ENCODE measurements at regions not wholly inside any gene's neighbourhood (a gene's known extent, or its start where the extent isn't known, plus 50 kb on each side); places are given as distances from the start of the nearest gene placed in this dataset.

GRCh38 chr4:134145369-134145768, 56.2 kb downstream of the PABPC4L start:
- Histone ChIP-seq H3K27ac (ENCODE audit: insufficient read depth, low read depth, low read length) (no peak overlapping the region), H2AFZ (ENCODE audit: low read depth, low read length) (no peak overlapping the region), H3K9me3 (replicated peaks; ENCODE audit: control insufficient read depth, insufficient read depth, low read length) (no peaks in the 10 kb centered on the region), H3K4me1 (ENCODE audit: control insufficient read depth, extremely low read depth, insufficient read depth, low read length) (no peaks in the 10 kb centered on the region), H3K4me2 (ENCODE audit: insufficient read depth, low read length) (no peak overlapping the region), H3K79me2 (ENCODE audit: control insufficient read depth, insufficient read depth, low read length) (no peaks in the 10 kb centered on the region), H3K36me3 (ENCODE audit: control insufficient read depth in 2 of 2, extremely low read depth in 1 of 2, insufficient read depth in 2 of 2, low read length in 2 of 2) (no peaks in the 10 kb centered on the region), H3K9ac (replicated peaks; ENCODE audit: extremely low read depth, insufficient read depth, low read length) (no peak overlapping the region), H3K4me3 (replicated peaks in 1 of 3; ENCODE audit: insufficient read depth in 1 of 3, low read depth in 1 of 3, low read length in 3 of 3) (no peak overlapping the region), H3K27me3 (ENCODE audit: control insufficient read depth in 2 of 2, insufficient read depth in 2 of 2, low read length in 2 of 2) (no peaks in the 10 kb centered on the region), H4K20me1 (replicated peaks; ENCODE audit: control insufficient read depth, extremely low read depth, insufficient read depth, low read length) (no peaks in the 10 kb centered on the region), H3K9me1 (replicated peaks; ENCODE audit: control insufficient read depth, extremely low read depth, insufficient read depth, low read length) (no peaks in the 10 kb centered on the region)
- no TSS peak for BruUV-seq (replicated peaks)
- intact Hi-C loops (cut with micrococcal nuclease) (no loop called here), dilution Hi-C loops (cut with MboI; ENCODE audit: extremely low pct_ligation_motif_present, low sequenced_read_pairs) (no loop called here)
- DNase-seq (ENCODE audit: low read depth, low spot score) = no peak
- TF ChIP-seq MAX (IDR thresholded peaks at IDR 0.05; ENCODE audit: insufficient read depth, insufficient read length) (no peak), FOS (IDR thresholded peaks at IDR 0.05; ENCODE audit: borderline replicate concordance, insufficient read depth, low read length) (no peak)
- TF ChIP-seq, protein P1, sequence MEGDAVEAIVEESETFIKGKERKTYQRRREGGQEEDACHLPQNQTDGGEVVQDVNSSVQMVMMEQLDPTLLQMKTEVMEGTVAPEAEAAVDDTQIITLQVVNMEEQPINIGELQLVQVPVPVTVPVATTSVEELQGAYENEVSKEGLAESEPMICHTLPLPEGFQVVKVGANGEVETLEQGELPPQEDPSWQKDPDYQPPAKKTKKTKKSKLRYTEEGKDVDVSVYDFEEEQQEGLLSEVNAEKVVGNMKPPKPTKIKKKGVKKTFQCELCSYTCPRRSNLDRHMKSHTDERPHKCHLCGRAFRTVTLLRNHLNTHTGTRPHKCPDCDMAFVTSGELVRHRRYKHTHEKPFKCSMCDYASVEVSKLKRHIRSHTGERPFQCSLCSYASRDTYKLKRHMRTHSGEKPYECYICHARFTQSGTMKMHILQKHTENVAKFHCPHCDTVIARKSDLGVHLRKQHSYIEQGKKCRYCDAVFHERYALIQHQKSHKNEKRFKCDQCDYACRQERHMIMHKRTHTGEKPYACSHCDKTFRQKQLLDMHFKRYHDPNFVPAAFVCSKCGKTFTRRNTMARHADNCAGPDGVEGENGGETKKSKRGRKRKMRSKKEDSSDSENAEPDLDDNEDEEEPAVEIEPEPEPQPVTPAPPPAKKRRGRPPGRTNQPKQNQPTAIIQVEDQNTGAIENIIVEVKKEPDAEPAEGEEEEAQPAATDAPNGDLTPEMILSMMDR (IDR thresholded peaks at IDR 0.05; ENCODE audit: extremely low read depth in 1 of 2, insufficient read depth in 1 of 2, low read depth in 1 of 2, low read length in 2 of 2) = no peak
- ChIA-PET POLR2A (no interaction called here), CTCF (no interaction called here)
- FAIRE-seq = no peak

DNA sequence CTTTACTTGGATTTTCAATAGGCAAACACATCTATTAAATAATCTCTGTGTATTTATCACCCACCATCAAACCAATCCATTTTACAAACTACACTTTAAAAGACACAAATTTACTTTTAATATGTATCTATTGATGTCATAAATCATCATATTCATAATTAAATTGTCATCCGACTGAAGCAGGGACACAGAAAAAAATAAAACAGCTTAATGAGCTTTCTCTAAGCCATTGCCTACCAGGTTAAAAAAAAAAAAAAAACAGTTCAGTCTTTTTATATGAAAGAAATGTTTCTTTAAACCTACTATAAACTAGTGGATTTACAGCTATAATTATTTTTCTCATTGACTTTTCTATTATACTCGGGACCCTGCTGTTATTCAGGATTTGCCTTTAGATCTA, 57.3 kb downstream of the PABPC4L start:
- H3K79me2 ChIP-seq (ENCODE audit: control insufficient read depth, insufficient read depth, low read length) = no peaks in the 10 kb centered on the region
- dilution Hi-C loops (cut with MboI; ENCODE audit: extremely low pct_ligation_motif_present, low sequenced_read_pairs) (no loop called here), intact Hi-C loops (cut with micrococcal nuclease) (no loop called here)
- H3K4me2 ChIP-seq (ENCODE audit: insufficient read depth, low read length) = no peak overlapping the region
- H3K4me3 ChIP-seq (replicated peaks in 1 of 3; ENCODE audit: insufficient read depth in 1 of 3, low read depth in 1 of 3, low read length in 3 of 3) = no peak overlapping the region
- no peaks in the 10 kb centered on the region for H3K9me1 ChIP-seq (replicated peaks; ENCODE audit: control insufficient read depth, extremely low read depth, insufficient read depth, low read length)
- no peaks in the 10 kb centered on the region for H3K36me3 ChIP-seq (ENCODE audit: control insufficient read depth in 2 of 2, extremely low read depth in 1 of 2, insufficient read depth in 2 of 2, low read length in 2 of 2)
- no peak overlapping the region for H3K9ac ChIP-seq (replicated peaks; ENCODE audit: extremely low read depth, insufficient read depth, low read length)
- CTCF ChIA-PET = no interaction called here
- no peaks in the 10 kb centered on the region for H3K4me1 ChIP-seq (ENCODE audit: control insufficient read depth, extremely low read depth, insufficient read depth, low read length)
- H2AFZ ChIP-seq (ENCODE audit: low read depth, low read length) = no peak overlapping the region
- DNase-seq (ENCODE audit: low read depth, low spot score) = no peak
- no TSS peak for BruUV-seq (replicated peaks)
- POLR2A ChIA-PET = no interaction called here
- no peaks in the 10 kb centered on the region for H3K9me3 ChIP-seq (replicated peaks; ENCODE audit: control insufficient read depth, insufficient read depth, low read length)
- TF ChIP-seq JUN (IDR thresholded peaks at IDR 0.05; ENCODE audit: borderline replicate concordance, insufficient read depth, insufficient read length, low read depth) (no peak), GATA2 (IDR thresholded peaks at IDR 0.05; ENCODE audit: insufficient read depth, insufficient read length, low read depth, low read length) (no peak), MAX (IDR thresholded peaks at IDR 0.05; ENCODE audit: insufficient read depth, insufficient read length) (no peak), FOS (IDR thresholded peaks at IDR 0.05; ENCODE audit: borderline replicate concordance, insufficient read depth, low read length) (no peak), MYC (IDR thresholded peaks at IDR 0.05; ENCODE audit: low read depth, low read length) (no peak)
- H3K27ac ChIP-seq (ENCODE audit: insufficient read depth, low read depth, low read length) = no peak overlapping the region
- no peaks in the 10 kb centered on the region for H3K27me3 ChIP-seq (ENCODE audit: control insufficient read depth in 2 of 2, insufficient read depth in 2 of 2, low read length in 2 of 2)
- no peak for FAIRE-seq
- no peaks in the 10 kb centered on the region for H4K20me1 ChIP-seq (replicated peaks; ENCODE audit: control insufficient read depth, extremely low read depth, insufficient read depth, low read length)
